ENCODE measurements at regions not wholly inside any gene's neighbourhood (a gene's known extent, or its start where the extent isn't known, plus 50 kb on each side); places are given as distances from the start of the nearest gene placed in this dataset.

GRCh38 chr2:18311420-18312195 lies 248.8 kb downstream of the RDH14 start:
- Histone ChIP-seq H3K4me1 (ENCODE audit: control insufficient read depth in 2 of 2, insufficient read depth in 2 of 2, low read length in 2 of 2) (no peaks in the 10 kb centered on the region), H3K9me3 (ENCODE audit: control extremely low read depth in 1 of 3, control insufficient read depth in 2 of 3, insufficient read depth in 1 of 3, low read length in 2 of 3) (no peaks in the 10 kb centered on the region), H3K4me3 (ENCODE audit: control extremely low read depth in 1 of 5, extremely low read depth in 1 of 5, insufficient read depth in 1 of 5, low read depth in 2 of 5, low read length in 4 of 5) (no peak overlapping the region), H3K27me3 (replicated peaks in 1 of 4; ENCODE audit: control extremely low read depth in 1 of 4, control insufficient read depth in 3 of 4, insufficient read depth in 4 of 4, low read length in 3 of 4) (no peaks in the 10 kb centered on the region), H4K20me1 (ENCODE audit: control insufficient read depth, insufficient read depth, low read length, poor library complexity, severe bottlenecking) (no peaks in the 10 kb centered on the region), H3K79me2 (ENCODE audit: control insufficient read depth, insufficient read depth, low read length) (no peaks in the 10 kb centered on the region), H3K9ac (ENCODE audit: low read length) (no peak overlapping the region), H3K36me3 (replicated peaks in 1 of 2; ENCODE audit: control extremely low read depth in 1 of 2, control insufficient read depth in 1 of 2, extremely low read depth in 1 of 2, insufficient read depth in 2 of 2, low read length in 1 of 2) (no peaks in the 10 kb centered on the region), H2AFZ (ENCODE audit: insufficient read depth, low read depth, low read length, poor library complexity, severe bottlenecking) (no peak overlapping the region), H3K27ac (ENCODE audit: low read length in 2 of 2) (no peak overlapping the region), H3K4me2 (replicated peaks; ENCODE audit: low read depth, low read length, poor library complexity, severe bottlenecking) (no peak overlapping the region)
- TF ChIP-seq CTCF (IDR thresholded peaks at IDR 0.05) (no peak), EZH2 (IDR thresholded peaks at IDR 0.05; ENCODE audit: borderline replicate concordance, insufficient read depth, low read depth, low read length, poor library complexity, severe bottlenecking) (no peak)
- WGBS (ENCODE audit: insufficient coverage) = 84% methylated on average over 4 of the region's 4 CpGs
- ATAC-seq (ENCODE audit: low read depth) = no peak
- no peak for DNase-seq
- Mint-ChIP-seq H3K4me1 (no peaks in the 10 kb centered on the region), H3K27me3 (peaks cover 5% of the 10 kb centered on the region), H3K27ac (no peak overlapping the region), H3K4me3 (no peak overlapping the region), H3K9me3 (ENCODE audit: insufficient read depth) (peaks cover 4% of the 10 kb centered on the region)
- POLR2A ChIA-PET = no interaction called here
- CTCF ChIA-PET = no interaction called here
- intact Hi-C loops (cut with micrococcal nuclease) = no loop called here

- H3K9me3 Mint-ChIP-seq (ENCODE audit: insufficient read depth) = peaks cover 4% of the 10 kb centered on the region
- no peak overlapping the region for H3K4me3 Mint-ChIP-seq
- no peak for DNase-seq
- Histone ChIP-seq H3K27ac (ENCODE audit: low read length in 2 of 2) (no peak overlapping the region), H3K36me3 (replicated peaks in 1 of 2; ENCODE audit: control extremely low read depth in 1 of 2, control insufficient read depth in 1 of 2, extremely low read depth in 1 of 2, insufficient read depth in 2 of 2, low read length in 1 of 2) (no peaks in the 10 kb centered on the region), H2AFZ (ENCODE audit: insufficient read depth, low read depth, low read length, poor library complexity, severe bottlenecking) (no peak overlapping the region), H3K9ac (ENCODE audit: low read length) (no peak overlapping the region), H3K4me2 (replicated peaks; ENCODE audit: low read depth, low read length, poor library complexity, severe bottlenecking) (no peak overlapping the region), H4K20me1 (ENCODE audit: control insufficient read depth, insufficient read depth, low read length, poor library complexity, severe bottlenecking) (no peaks in the 10 kb centered on the region), H3K79me2 (ENCODE audit: control insufficient read depth, insufficient read depth, low read length) (no peaks in the 10 kb centered on the region), H3K9me3 (ENCODE audit: control extremely low read depth in 1 of 3, control insufficient read depth in 2 of 3, insufficient read depth in 1 of 3, low read length in 2 of 3) (no peaks in the 10 kb centered on the region), H3K27me3 (replicated peaks in 1 of 4; ENCODE audit: control extremely low read depth in 1 of 4, control insufficient read depth in 3 of 4, insufficient read depth in 4 of 4, low read length in 3 of 4) (no peaks in the 10 kb centered on the region), H3K4me3 (ENCODE audit: control extremely low read depth in 1 of 5, extremely low read depth in 1 of 5, insufficient read depth in 1 of 5, low read depth in 2 of 5, low read length in 4 of 5) (no peak overlapping the region), H3K4me1 (ENCODE audit: control insufficient read depth in 2 of 2, insufficient read depth in 2 of 2, low read length in 2 of 2) (no peaks in the 10 kb centered on the region)
- POLR2A ChIA-PET = no interaction called here
- no peak overlapping the region for H3K27ac Mint-ChIP-seq
- CTCF ChIA-PET = no interaction called here
- intact Hi-C loops (cut with micrococcal nuclease) = no loop called here
- WGBS (ENCODE audit: insufficient coverage) = 67% methylated on average over 2 of the region's 4 CpGs
- peaks cover 5% of the 10 kb centered on the region for H3K27me3 Mint-ChIP-seq
- ATAC-seq (ENCODE audit: low read depth) = no peak
- no peaks in the 10 kb centered on the region for H3K4me1 Mint-ChIP-seq
- TF ChIP-seq CTCF (IDR thresholded peaks at IDR 0.05) = no peak
- no peak for TF ChIP-seq EZH2 (IDR thresholded peaks at IDR 0.05; ENCODE audit: borderline replicate concordance, insufficient read depth, low read depth, low read length, poor library complexity, severe bottlenecking)
Observed at GRCh38 chr2:18309627-18310026, 250.8 kb downstream of the RDH14 start.

All from B cell (primary cell).